Pancreas (tissue), 10 donors: ENCODE measurements at regions not wholly inside any gene's neighbourhood (a gene's known extent, or its start where the extent isn't known, plus 50 kb on each side); places are given as distances from the start of the nearest gene placed in this dataset.

Source experiments
- ATAC-seq, 4 donors: fragments of 200-7000 bp; cut with Tn5 transposase; one replicate each; pipeline versions ENCODE4 v1.8.0 to v1.9.1; 2020; ENCODE audit warnings: mild to moderate bottlenecking in 4 of 4, moderate library complexity in 4 of 4
- DNase-seq, 6 donors: peaks; one replicate each; pipeline ENCODE4 v3.0.0-alpha.2; 2020
- FAIRE-seq: peaks from 2 replicates; lab custom pipeline; 2012; peaks lifted over from hg19 to GRCh38; lab: Jason Lieb, UNC
- H3K27ac ChIP-seq, 4 donors: fragments of 200-600 bp; sonication (generic); 1 replicate in 3 of 4; 2 replicates in 1 of 4; pipeline versions ENCODE4 v1.5.0 to v1.8.0; 2020
- H3K27me3 ChIP-seq, 4 donors: fragments of 200-600 bp; one replicate each; pipeline ENCODE4 v1.8.0; 2021
- H3K36me3 ChIP-seq, 3 donors: fragments of 200-600 bp; sonication (generic) in 1 of 3; one replicate each; pipeline versions ENCODE4 v1.5.0 to v1.8.0; 2020 to 2021
- H3K4me1 ChIP-seq, 3 donors: fragments of 200-600 bp; one replicate each; pipeline ENCODE4 v1.8.0; 2021
- H3K4me3 ChIP-seq, 4 donors: fragments of 200-600 bp; sonication (generic) in 2 of 4; one replicate each; pipeline versions ENCODE4 v1.5.0 to v1.8.0; 2020 to 2021
- H3K9me3 ChIP-seq, 4 donors: fragments of 200-600 bp; one replicate each; pipeline ENCODE4 v1.8.0; 2021
- CTCF ChIP-seq, 4 donors: fragments of 200-600 bp; sonication (generic) in 3 of 4; IDR thresholded peaks; one replicate each; pipeline versions ENCODE4 v1.5.0 to v1.8.0; 2021; ENCODE audit warnings: antibody characterized with exemption in 4 of 4
- WGBS, 2 donors: extraction: QIAGEN DNeasy Blood & Tissue Kit; methylation state at CpG; one replicate each; pipeline ENCODE4 v1.1.7; 2013; 5-methylcytosine and 5-hydroxymethylcytosine counted together
- intact Hi-C, 3 donors: fragments of 100-400 bp; cut with DNase I; formaldehyde crosslinking; loops; one replicate each; pipeline versions ENCODE4 v1.11.1 to v1.14.2; 2022
- donor health status: healthy with polysubstance abuse.
- donor health status: DM: no; HTN: no; CAD: no; lungs with moderate emphysema.
- donor health status: DM: no; HTN: no; CAD: no.
- donor health status: control.
- donor health status: control.
- donor health status: Bipolar disorder and iron deficiency.
- donor health status: DM: yes; HTN: yes; CAD: no.
- donor health status: DM: no; HTN: no; CAD: no.
- donor health status: DM: no; HTN: no; CAD: no.
- donor health status: DM: yes; HTN: yes; CAD: no.

GRCh38 chr10:83119346-83119745, 1020.0 kb upstream of the GHITM start:
- TF ChIP-seq CTCF (IDR thresholded peaks at IDR 0.05) = no peak
- FAIRE-seq = no peak
- 32 to 35% methylated on average over 1 of the region's 1 CpG for WGBS, 2 donors
- DNase-seq = no peak
- Histone ChIP-seq H3K36me3 (no peaks in the 10 kb centered on the region), H3K4me1 (no peaks in the 10 kb centered on the region), H3K27me3 (no peaks in the 10 kb centered on the region), H3K27ac (no peak overlapping the region), H3K9me3 (no peaks in the 10 kb centered on the region), H3K4me3 (no peak overlapping the region)
- intact Hi-C loops = no loop called here
- ATAC-seq = no peak

GRCh38 chr10:83122336-83122735, 1017.0 kb upstream of the GHITM start:
- intact Hi-C loops = no loop called here
- no peaks in the 10 kb centered on the region for H3K9me3 ChIP-seq
- 43% methylated on average over 2 of the region's 2 CpGs for WGBS, 2 donors

GRCh38 chr10:83127942-83128575, 1011.2 kb upstream of the GHITM start:
- intact Hi-C loops = no loop called here
- no peaks in the 10 kb centered on the region for H3K27me3 ChIP-seq
- H3K9me3 ChIP-seq = no peaks in the 10 kb centered on the region
- H3K4me3 ChIP-seq = no peak overlapping the region
- no peaks in the 10 kb centered on the region for H3K4me1 ChIP-seq
- H3K36me3 ChIP-seq = no peaks in the 10 kb centered on the region
- WGBS, 2 donors = 77 to 85% methylated on average over 6 of the region's 6 CpGs
- FAIRE-seq = no peak
- no peak for ATAC-seq
- H3K27ac ChIP-seq = no peak overlapping the region
- no peak for DNase-seq
- no peak for TF ChIP-seq CTCF (IDR thresholded peaks at IDR 0.05)

More at GRCh38 chr10:83122336-83122735, 1017.0 kb upstream of the GHITM start:
- no peaks in the 10 kb centered on the region for H3K27me3 ChIP-seq
- no peaks in the 10 kb centered on the region for H3K4me1 ChIP-seq
- no peak overlapping the region for H3K27ac ChIP-seq
- H3K4me3 ChIP-seq = no peak overlapping the region
- TF ChIP-seq CTCF (IDR thresholded peaks at IDR 0.05) = no peak
- ATAC-seq (no peak), DNase-seq (no peak), FAIRE-seq (no peak)
- H3K36me3 ChIP-seq = no peaks in the 10 kb centered on the region

GRCh38 chr10:83140811-83141210, 998.5 kb upstream of the GHITM start:
- no peaks in the 10 kb centered on the region for H3K4me1 ChIP-seq
- TF ChIP-seq CTCF (IDR thresholded peaks at IDR 0.05) = no peak
- intact Hi-C loops = no loop called here
- ATAC-seq (no peak), FAIRE-seq (no peak), DNase-seq (no peak)
- no peaks in the 10 kb centered on the region for H3K9me3 ChIP-seq
- H3K36me3 ChIP-seq = no peaks in the 10 kb centered on the region
- WGBS, 2 donors = 49 to 60% methylated on average over 1 of the region's 1 CpG
- H3K4me3 ChIP-seq = no peak overlapping the region
- H3K27ac ChIP-seq = no peak overlapping the region
- no peaks in the 10 kb centered on the region for H3K27me3 ChIP-seq

GRCh38 chr10:83142074-83142563, 997.2 kb upstream of the GHITM start:
- H3K27me3 ChIP-seq = no peaks in the 10 kb centered on the region
- 48 to 54% methylated on average over 3 of the region's 3 CpGs for WGBS, 2 donors
- H3K27ac ChIP-seq = no peak overlapping the region
- intact Hi-C loops = no loop called here
- no peaks in the 10 kb centered on the region for H3K9me3 ChIP-seq
- TF ChIP-seq CTCF (IDR thresholded peaks at IDR 0.05) = no peak
- no peak for ATAC-seq
- DNase-seq = no peak
- H3K36me3 ChIP-seq = no peaks in the 10 kb centered on the region
- FAIRE-seq = no peak
- no peak overlapping the region for H3K4me3 ChIP-seq
- no peaks in the 10 kb centered on the region for H3K4me1 ChIP-seq
